HEK293 (cell line): ENCODE measurements at regions not wholly inside any gene's neighbourhood (a gene's known extent, or its start where the extent isn't known, plus 50 kb on each side); places are given as distances from the start of the nearest gene placed in this dataset.

Experiments
- ATF2 ChIP-seq: fragments of 450-650 bp; formaldehyde crosslinking; IDR thresholded peaks from 2 replicates; pipeline ENCODE4 v1.5.1; 2016; ENCODE audit warnings: missing biosample characterization, missing genetic modification characterization, low read depth
- ELK4 ChIP-seq: IDR thresholded peaks from 2 replicates; pipeline ENCODE4 v1.6.1; 2011; ENCODE audit warnings: mild to moderate bottlenecking, low read depth, low read length, borderline replicate concordance
- GLI2 ChIP-seq: fragments of 450-650 bp; formaldehyde crosslinking; IDR thresholded peaks from 2 replicates; pipeline ENCODE4; 2017; ENCODE audit warnings: missing biosample characterization, missing genetic modification characterization, low read depth, borderline replicate concordance
- GLIS1 ChIP-seq: fragments of 450-650 bp; formaldehyde crosslinking; IDR thresholded peaks from 2 replicates; pipeline ENCODE4 v1.5.1; 2016; ENCODE audit warnings: missing biosample characterization, missing genetic modification characterization
- HOXA7 ChIP-seq: sonication (generic); formaldehyde crosslinking; IDR thresholded peaks from 2 replicates; pipeline ENCODE4 v1.8.1; 2022; ENCODE audit warnings: missing genetic modification reagents, borderline replicate concordance
- HOXD13 ChIP-seq: sonication (generic); formaldehyde crosslinking; IDR thresholded peaks from 2 replicates; pipeline ENCODE4 v1.8.0; 2022; ENCODE audit warnings: missing genetic modification reagents, borderline replicate concordance
- IKZF3 ChIP-seq: fragments of 450-650 bp; IDR thresholded peaks from 2 replicates; pipeline ENCODE4 v1.5.0; 2018; ENCODE audit warnings: missing biosample characterization, mild to moderate bottlenecking, missing genetic modification characterization, moderate library complexity
- INSM2 ChIP-seq: fragments of 450-650 bp; formaldehyde crosslinking; IDR thresholded peaks from 2 replicates; pipeline ENCODE4 v1.5.1; 2016; ENCODE audit warnings: missing biosample characterization, missing genetic modification characterization
- KLF7 ChIP-seq: fragments of 450-650 bp; formaldehyde crosslinking; IDR thresholded peaks from 2 replicates; pipeline ENCODE4 v1.5.1; 2016; ENCODE audit warnings: missing biosample characterization, missing genetic modification characterization, borderline replicate concordance
- KLF8 ChIP-seq: fragments of 450-650 bp; formaldehyde crosslinking; IDR thresholded peaks from 2 replicates; pipeline ENCODE4 v1.5.1; 2016; ENCODE audit warnings: missing biosample characterization, missing genetic modification characterization
- ZBTB11 ChIP-seq: fragments of 450-650 bp; formaldehyde crosslinking; conservative IDR thresholded peaks from 2 replicates; pipeline ENCODE4 v1.5.1; 2016; ENCODE audit warnings: low read depth, missing biosample characterization, missing genetic modification characterization
- ZBTB21 ChIP-seq: fragments of 450-650 bp; formaldehyde crosslinking; IDR thresholded peaks from 2 replicates; pipeline ENCODE4 v1.5.1; 2017; ENCODE audit warnings: missing biosample characterization, missing genetic modification characterization
- ZBTB8A ChIP-seq: fragments of 450-650 bp; formaldehyde crosslinking; IDR thresholded peaks from 2 replicates; pipeline ENCODE4 v1.5.1; 2016; ENCODE audit warnings: missing biosample characterization, missing genetic modification characterization
- ZNF157 ChIP-seq: fragments of 450-650 bp; formaldehyde crosslinking; IDR thresholded peaks from 2 replicates; pipeline ENCODE4 v1.5.1; 2016; ENCODE audit warnings: missing biosample characterization, missing genetic modification characterization
- ZNF184 ChIP-seq: fragments of 450-650 bp; IDR thresholded peaks from 2 replicates; pipeline ENCODE4 v1.5.1; 2018; ENCODE audit warnings: missing biosample characterization, mild to moderate bottlenecking, missing genetic modification characterization
- ZNF214 ChIP-seq: fragments of 450-650 bp; formaldehyde crosslinking; IDR thresholded peaks from 2 replicates; pipeline ENCODE4 v1.5.1; 2017; ENCODE audit warnings: missing biosample characterization, mild to moderate bottlenecking, missing genetic modification characterization, borderline replicate concordance
- ZNF24 ChIP-seq: fragments of 450-650 bp; formaldehyde crosslinking; IDR thresholded peaks from 2 replicates; pipeline ENCODE4 v1.5.1; 2016; ENCODE audit warnings: missing biosample characterization, missing genetic modification characterization
- ZNF266 ChIP-seq: fragments of 450-650 bp; formaldehyde crosslinking; IDR thresholded peaks from 2 replicates; pipeline ENCODE4 v1.5.1; 2016; ENCODE audit warnings: missing biosample characterization, missing genetic modification characterization, low read depth
- ZNF274 ChIP-seq, 2 experiments: fragments of 200-500 bp in 1 of 2; fragments of 450-650 bp in 1 of 2; sonication (Bioruptor generic) in 1 of 2; formaldehyde crosslinking in 1 of 2; IDR thresholded peaks; 2 replicates each; pipeline versions ENCODE4 v1.5.1 to v1.6.1; 2014 to 2016; ENCODE audit warnings: borderline replicate concordance in 1 of 2, inconsistent platforms in 1 of 2, low read length in 1 of 2, missing biosample characterization in 1 of 2, missing genetic modification characterization in 1 of 2
- ZNF350 ChIP-seq: fragments of 450-650 bp; formaldehyde crosslinking; IDR thresholded peaks from 2 replicates; pipeline ENCODE4 v1.5.0; 2017; ENCODE audit warnings: missing biosample characterization, mild to moderate bottlenecking, missing genetic modification characterization
- ZNF37A ChIP-seq: fragments of 450-650 bp; IDR thresholded peaks from 2 replicates; pipeline ENCODE4 v1.5.1; 2018; ENCODE audit warnings: missing biosample characterization, missing genetic modification characterization
- ZNF391 ChIP-seq: fragments of 450-650 bp; formaldehyde crosslinking; IDR thresholded peaks from 2 replicates; pipeline ENCODE4 v1.5.1; 2016; ENCODE audit warnings: low read depth, missing biosample characterization, missing genetic modification characterization, borderline replicate concordance
- ZNF510 ChIP-seq: fragments of 450-650 bp; formaldehyde crosslinking; IDR thresholded peaks from 2 replicates; pipeline ENCODE4 v1.5.1; 2018; ENCODE audit warnings: mild to moderate bottlenecking, missing genetic modification characterization, missing biosample characterization; ENCODE audit not compliant: insufficient replicate concordance
- ZNF560 ChIP-seq: fragments of 450-650 bp; formaldehyde crosslinking; IDR thresholded peaks from 2 replicates; pipeline ENCODE4 v1.5.1; 2017; ENCODE audit warnings: missing biosample characterization, missing genetic modification characterization, borderline replicate concordance
- ZNF596 ChIP-seq: fragments of 450-650 bp; IDR thresholded peaks from 2 replicates; pipeline ENCODE4 v1.5.0; 2018; ENCODE audit warnings: missing biosample characterization, mild to moderate bottlenecking, missing genetic modification characterization, moderate library complexity
- ZNF664 ChIP-seq: fragments of 450-650 bp; formaldehyde crosslinking; IDR thresholded peaks from 2 replicates; pipeline ENCODE4 v1.5.1; 2016; ENCODE audit warnings: missing biosample characterization, missing genetic modification characterization
- ZNF670 ChIP-seq: fragments of 450-650 bp; formaldehyde crosslinking; IDR thresholded peaks from 2 replicates; pipeline ENCODE4 v1.5.1; 2016; ENCODE audit warnings: missing biosample characterization, missing genetic modification characterization, low read depth
- ZNF701 ChIP-seq: fragments of 450-650 bp; formaldehyde crosslinking; IDR thresholded peaks from 2 replicates; pipeline ENCODE4 v1.5.1; 2016; ENCODE audit warnings: missing biosample characterization, missing genetic modification characterization
- ZNF776 ChIP-seq: fragments of 450-650 bp; formaldehyde crosslinking; IDR thresholded peaks from 2 replicates; pipeline ENCODE4 v1.5.0; 2017; ENCODE audit warnings: missing biosample characterization, missing genetic modification characterization, borderline replicate concordance
- ZNF791 ChIP-seq: fragments of 450-650 bp; formaldehyde crosslinking; IDR thresholded peaks from 2 replicates; pipeline ENCODE4 v1.5.1; 2016; ENCODE audit warnings: missing biosample characterization, missing genetic modification characterization

- no peak for TF ChIP-seq ZBTB11 (tag by site-specific recombination)
- TF ChIP-seq ZNF670 (tag by site-specific recombination), result no peak
- no peak for TF ChIP-seq ZNF664
- TF ChIP-seq GLI2, result no peak
- TF ChIP-seq ZNF776, result no peak
- no peak for TF ChIP-seq ZBTB21
- TF ChIP-seq HOXD13 (CRISPR knock-in tag), result no peak
- TF ChIP-seq ZNF184 (tag by site-specific recombination), result no peak
- no peak for TF ChIP-seq ZNF157 (tag by site-specific recombination)
- TF ChIP-seq ATF2 (tag by site-specific recombination), result no peak
- 0 out of 2 replicates have a peak, but pooled peaks have one; percentile 52 for TF ChIP-seq ZNF24 (tag by site-specific recombination)
- TF ChIP-seq ZNF510, result no peak
- peak; percentile 88 for TF ChIP-seq GLIS1
- TF ChIP-seq ZNF560, result no peak
- no peak for TF ChIP-seq KLF7 (tag by site-specific recombination)
- no peak for TF ChIP-seq ZNF214 (tag by site-specific recombination)
- TF ChIP-seq ELK4, result no peak
- TF ChIP-seq ZNF274 (IDR thresholded peaks at IDR 0.05; ENCODE audit: low read length), result no peak
- no peak for TF ChIP-seq ZNF274 (tag by site-specific recombination; IDR thresholded peaks at IDR 0.05; ENCODE audit: borderline replicate concordance)
- no peak for TF ChIP-seq IKZF3 (tag by site-specific recombination)
- TF ChIP-seq ZNF701, result no peak
- no peak for TF ChIP-seq KLF8 (tag by site-specific recombination)
- no peak for TF ChIP-seq ZNF791 (tag by site-specific recombination)
- TF ChIP-seq ZNF391 (tag by site-specific recombination), result no peak
- TF ChIP-seq ZBTB8A (tag by site-specific recombination), result peak; percentile 96
- no peak for TF ChIP-seq ZNF37A (tag by site-specific recombination)
- TF ChIP-seq ZNF266 (tag by site-specific recombination), result no peak
- no peak for TF ChIP-seq ZNF350 (tag by site-specific recombination)
- TF ChIP-seq HOXA7 (CRISPR knock-in tag), result no peak
- no peak for TF ChIP-seq ZNF596 (tag by site-specific recombination)
- 0 out of 2 replicates have a peak, but pooled peaks have one; percentile 36 for TF ChIP-seq INSM2 (tag by site-specific recombination)
Observed at GRCh38 chr3:72255791-72256559, 471.0 kb upstream of the PROK2 start (continued).
